ENCODE measurements at regions not wholly inside any gene's neighbourhood (a gene's known extent, or its start where the extent isn't known, plus 50 kb on each side); places are given as distances from the start of the nearest gene placed in this dataset.

- intact Hi-C loops (cut with DNase I): no loop called here
- DNase-seq: no peak
- Histone ChIP-seq H3K9me3 (ENCODE audit: control insufficient read depth, low read length) (no peaks in the 10 kb centered on the region), H3K4me3 (ENCODE audit: low read length in 2 of 2) (no peak overlapping the region), H3K27ac (ENCODE audit: low read depth in 1 of 2, low read length in 2 of 2) (no peak overlapping the region), H3K4me1 (ENCODE audit: control insufficient read depth in 1 of 2, insufficient read depth in 2 of 2, low read length in 2 of 2) (no peaks in the 10 kb centered on the region), H3K36me3 (ENCODE audit: control insufficient read depth in 1 of 2, insufficient read depth in 2 of 2, low read length in 1 of 2) (no peaks in the 10 kb centered on the region), H3K27me3 (ENCODE audit: control insufficient read depth in 1 of 2, insufficient read depth in 2 of 2, low read length in 1 of 2) (no peaks in the 10 kb centered on the region)
- no peak for ATAC-seq (ENCODE audit: low FRiP score)
- WGBS, 2 donors: 72 to 75% methylated on average over 2 of the region's 2 CpGs
Observed at GRCh38 chr6:115629415-115629814, 431.3 kb downstream of the FRK start.

GRCh38 chr6:115618256-115618655 is 442.4 kb downstream of the FRK start:
- Histone ChIP-seq H3K36me3 (ENCODE audit: control insufficient read depth in 1 of 2, insufficient read depth in 2 of 2, low read length in 1 of 2) (no peaks in the 10 kb centered on the region), H3K4me3 (ENCODE audit: low read length in 2 of 2) (no peak overlapping the region), H3K27ac (ENCODE audit: low read depth in 1 of 2, low read length in 2 of 2) (no peak overlapping the region), H3K9me3 (ENCODE audit: control insufficient read depth, low read length) (no peaks in the 10 kb centered on the region), H3K4me1 (ENCODE audit: control insufficient read depth in 1 of 2, insufficient read depth in 2 of 2, low read length in 2 of 2) (peaks cover 0 to 3% of the 10 kb centered on the region in 2 donors), H3K27me3 (ENCODE audit: control insufficient read depth in 1 of 2, insufficient read depth in 2 of 2, low read length in 1 of 2) (no peaks in the 10 kb centered on the region)
- ATAC-seq (ENCODE audit: low FRiP score) (no peak), DNase-seq (no peak)
- intact Hi-C loops (cut with DNase I): no loop called here
- WGBS, 2 donors: 91% methylated on average over 2 of the region's 2 CpGs

- H3K4me3 ChIP-seq (ENCODE audit: low read length in 2 of 2): no peak overlapping the region
- WGBS, 2 donors: 79 to 94% methylated on average over 1 of the region's 1 CpG
- peaks cover 0 to 3% of the 10 kb centered on the region in 2 donors for H3K4me1 ChIP-seq (ENCODE audit: control insufficient read depth in 1 of 2, insufficient read depth in 2 of 2, low read length in 2 of 2)
- no peak overlapping the region for H3K27ac ChIP-seq (ENCODE audit: low read depth in 1 of 2, low read length in 2 of 2)
- ATAC-seq (ENCODE audit: low FRiP score) (no peak), DNase-seq (no peak)
- intact Hi-C loops (cut with DNase I): no loop called here
- H3K27me3 ChIP-seq (ENCODE audit: control insufficient read depth in 1 of 2, insufficient read depth in 2 of 2, low read length in 1 of 2): no peaks in the 10 kb centered on the region
- no peaks in the 10 kb centered on the region for H3K9me3 ChIP-seq (ENCODE audit: control insufficient read depth, low read length)
- no peaks in the 10 kb centered on the region for H3K36me3 ChIP-seq (ENCODE audit: control insufficient read depth in 1 of 2, insufficient read depth in 2 of 2, low read length in 1 of 2)
Observed at GRCh38 chr6:115617031-115617430, 443.7 kb downstream of the FRK start.

GRCh38 chr6:115613488-115613887 is 447.2 kb downstream of the FRK start:
- Histone ChIP-seq H3K27me3 (ENCODE audit: control insufficient read depth in 1 of 2, insufficient read depth in 2 of 2, low read length in 1 of 2) (no peaks in the 10 kb centered on the region), H3K36me3 (ENCODE audit: control insufficient read depth in 1 of 2, insufficient read depth in 2 of 2, low read length in 1 of 2) (no peaks in the 10 kb centered on the region), H3K4me3 (ENCODE audit: low read length in 2 of 2) (no peak overlapping the region), H3K9me3 (ENCODE audit: control insufficient read depth, low read length) (no peaks in the 10 kb centered on the region), H3K27ac (ENCODE audit: low read depth in 1 of 2, low read length in 2 of 2) (no peak overlapping the region), H3K4me1 (ENCODE audit: control insufficient read depth in 1 of 2, insufficient read depth in 2 of 2, low read length in 2 of 2) (peaks cover 0 to 3% of the 10 kb centered on the region in 2 donors)
- DNase-seq (no peak), ATAC-seq (ENCODE audit: low FRiP score) (peak; percentile 56)
- intact Hi-C loops (cut with DNase I): no loop called here
- WGBS, 2 donors: 9 to 20% methylated on average over 3 of the region's 3 CpGs

- WGBS, 2 donors: 77% methylated on average over 7 of the region's 7 CpGs
- ATAC-seq (ENCODE audit: low FRiP score): no peak
- H3K36me3 ChIP-seq (ENCODE audit: control insufficient read depth in 1 of 2, insufficient read depth in 2 of 2, low read length in 1 of 2): no peaks in the 10 kb centered on the region
Observed at GRCh38 chr6:115612796-115613479, 447.8 kb downstream of the FRK start.

GRCh38 chr6:115612216-115612615 is 448.5 kb downstream of the FRK start:
- intact Hi-C loops (cut with DNase I): no loop called here
- DNase-seq: no peak
- Histone ChIP-seq H3K4me3 (ENCODE audit: low read length in 2 of 2) (no peak overlapping the region), H3K27ac (ENCODE audit: low read depth in 1 of 2, low read length in 2 of 2) (no peak overlapping the region), H3K9me3 (ENCODE audit: control insufficient read depth, low read length) (no peaks in the 10 kb centered on the region), H3K36me3 (ENCODE audit: control insufficient read depth in 1 of 2, insufficient read depth in 2 of 2, low read length in 1 of 2) (no peaks in the 10 kb centered on the region), H3K4me1 (ENCODE audit: control insufficient read depth in 1 of 2, insufficient read depth in 2 of 2, low read length in 2 of 2) (peaks cover 0 to 3% of the 10 kb centered on the region in 2 donors), H3K27me3 (ENCODE audit: control insufficient read depth in 1 of 2, insufficient read depth in 2 of 2, low read length in 1 of 2) (no peaks in the 10 kb centered on the region)
- 0 to 54% methylated on average over 1 of the region's 1 CpG for WGBS, 2 donors
- no peak for ATAC-seq (ENCODE audit: low FRiP score)

More at GRCh38 chr6:115612796-115613479, 447.8 kb downstream of the FRK start:
- DNase-seq: no peak
- Histone ChIP-seq H3K27ac (ENCODE audit: low read depth in 1 of 2, low read length in 2 of 2) (no peak overlapping the region), H3K4me1 (ENCODE audit: control insufficient read depth in 1 of 2, insufficient read depth in 2 of 2, low read length in 2 of 2) (peaks cover 0 to 3% of the 10 kb centered on the region in 2 donors), H3K27me3 (ENCODE audit: control insufficient read depth in 1 of 2, insufficient read depth in 2 of 2, low read length in 1 of 2) (no peaks in the 10 kb centered on the region), H3K4me3 (ENCODE audit: low read length in 2 of 2) (no peak overlapping the region), H3K9me3 (ENCODE audit: control insufficient read depth, low read length) (no peaks in the 10 kb centered on the region)
- intact Hi-C loops (cut with DNase I): no loop called here

- no peak for DNase-seq
- no peak overlapping the region for H3K4me3 ChIP-seq (ENCODE audit: low read length in 2 of 2)
- H3K27ac ChIP-seq (ENCODE audit: low read depth in 1 of 2, low read length in 2 of 2): no peak overlapping the region
- no peaks in the 10 kb centered on the region for H3K36me3 ChIP-seq (ENCODE audit: control insufficient read depth in 1 of 2, insufficient read depth in 2 of 2, low read length in 1 of 2)
- H3K9me3 ChIP-seq (ENCODE audit: control insufficient read depth, low read length): no peaks in the 10 kb centered on the region
- intact Hi-C loops (cut with DNase I): no loop called here
- no peak for ATAC-seq (ENCODE audit: low FRiP score)
- 84 to 85% methylated on average over 5 of the region's 5 CpGs for WGBS, 2 donors
- H3K4me1 ChIP-seq (ENCODE audit: control insufficient read depth in 1 of 2, insufficient read depth in 2 of 2, low read length in 2 of 2): peaks cover 0 to 3% of the 10 kb centered on the region in 2 donors
- no peaks in the 10 kb centered on the region for H3K27me3 ChIP-seq (ENCODE audit: control insufficient read depth in 1 of 2, insufficient read depth in 2 of 2, low read length in 1 of 2)
Observed at GRCh38 chr6:115610696-115611095, 450.0 kb downstream of the FRK start.

GRCh38 chr6:115609111-115609510 is 451.6 kb downstream of the FRK start:
- intact Hi-C loops (cut with DNase I): no loop called here
- no peak for ATAC-seq (ENCODE audit: low FRiP score)
- peaks cover 0 to 3% of the 10 kb centered on the region in 2 donors for H3K4me1 ChIP-seq (ENCODE audit: control insufficient read depth in 1 of 2, insufficient read depth in 2 of 2, low read length in 2 of 2)
- H3K27ac ChIP-seq (ENCODE audit: low read depth in 1 of 2, low read length in 2 of 2): no peak overlapping the region
- WGBS, 2 donors: 80 to 82% methylated on average over 4 of the region's 4 CpGs
- H3K27me3 ChIP-seq (ENCODE audit: control insufficient read depth in 1 of 2, insufficient read depth in 2 of 2, low read length in 1 of 2): no peaks in the 10 kb centered on the region
- no peaks in the 10 kb centered on the region for H3K9me3 ChIP-seq (ENCODE audit: control insufficient read depth, low read length)
- no peaks in the 10 kb centered on the region for H3K36me3 ChIP-seq (ENCODE audit: control insufficient read depth in 1 of 2, insufficient read depth in 2 of 2, low read length in 1 of 2)
- no peak for DNase-seq
- H3K4me3 ChIP-seq (ENCODE audit: low read length in 2 of 2): no peak overlapping the region

- no peak for ATAC-seq (ENCODE audit: low FRiP score)
- no peak overlapping the region for H3K4me3 ChIP-seq (ENCODE audit: low read length in 2 of 2)
- no peaks in the 10 kb centered on the region for H3K27me3 ChIP-seq (ENCODE audit: control insufficient read depth in 1 of 2, insufficient read depth in 2 of 2, low read length in 1 of 2)
- H3K36me3 ChIP-seq (ENCODE audit: control insufficient read depth in 1 of 2, insufficient read depth in 2 of 2, low read length in 1 of 2): no peaks in the 10 kb centered on the region
- intact Hi-C loops (cut with DNase I): no loop called here
- no peaks in the 10 kb centered on the region for H3K4me1 ChIP-seq (ENCODE audit: control insufficient read depth in 1 of 2, insufficient read depth in 2 of 2, low read length in 2 of 2)
- no peak for DNase-seq
- 71 to 72% methylated on average over 3 of the region's 3 CpGs for WGBS, 2 donors
- H3K27ac ChIP-seq (ENCODE audit: low read depth in 1 of 2, low read length in 2 of 2): no peak overlapping the region
- no peaks in the 10 kb centered on the region for H3K9me3 ChIP-seq (ENCODE audit: control insufficient read depth, low read length)
Observed at GRCh38 chr6:115602466-115602865, 458.2 kb downstream of the FRK start.
